ENCODE measurements at regions not wholly inside any gene's neighbourhood (a gene's known extent, or its start where the extent isn't known, plus 50 kb on each side); places are given as distances from the start of the nearest gene placed in this dataset.
A peak's percentile ranks its signal among the peaks of the same experiment; 100 is the strongest.

DNA sequence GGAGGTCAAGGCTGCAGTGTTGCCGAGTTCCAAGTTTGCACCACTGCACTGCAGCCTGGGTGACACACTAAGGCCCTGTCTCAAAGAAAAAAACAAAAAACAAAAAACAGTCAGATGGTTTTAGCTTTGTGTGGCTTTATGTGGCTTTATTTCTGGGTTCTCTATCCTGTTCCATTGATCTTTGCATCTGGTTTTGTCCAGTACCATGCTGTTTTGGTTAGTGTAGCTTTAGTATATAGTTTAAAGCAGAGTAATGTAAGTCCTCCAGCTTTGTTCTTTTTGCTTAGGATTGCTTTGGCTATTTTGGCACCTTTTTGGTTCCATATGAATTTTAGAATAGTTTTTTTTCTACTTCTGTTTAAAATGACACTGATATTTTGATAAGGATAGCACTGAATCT is 225.5 kb downstream of the HDGFL1 start:
- 100% methylated on average over 1 of the region's 1 CpG for WGBS (ENCODE audit: insufficient coverage, low lambda C conversion rate)
- H3K27ac ChIP-seq (ENCODE audit: low read length), result no peak overlapping the region

DNA sequence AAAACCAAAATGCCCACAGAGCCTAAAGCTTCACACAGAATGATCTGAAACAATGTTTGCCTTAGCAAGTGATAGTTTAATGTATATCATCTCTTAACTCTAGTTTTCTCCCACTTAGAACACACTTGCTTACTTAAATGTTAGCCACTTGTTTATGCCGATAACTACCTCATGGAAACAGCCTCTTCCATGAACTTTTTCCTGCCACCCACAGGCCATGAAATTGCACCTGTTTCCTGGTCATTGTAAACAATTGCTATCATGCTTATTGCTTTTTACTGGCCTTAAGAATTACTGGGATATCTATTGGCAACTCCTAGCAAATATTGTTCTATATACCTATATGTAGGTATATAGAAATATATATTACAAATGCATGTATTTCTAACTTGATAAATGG is 231.1 kb downstream of the HDGFL1 start:
- Histone ChIP-seq H3K4me3 (ENCODE audit: low read length) (no peak overlapping the region), H3K27ac (ENCODE audit: low read length) (no peak overlapping the region), H3K27me3 (ENCODE audit: control insufficient read depth, insufficient read depth, low read length) (no peaks in the 10 kb centered on the region), H3K36me3 (ENCODE audit: control insufficient read depth, insufficient read depth, low read length) (no peaks in the 10 kb centered on the region), H3K4me1 (ENCODE audit: control insufficient read depth, insufficient read depth, low read length) (no peaks in the 10 kb centered on the region), H3K9me3 (ENCODE audit: control insufficient read depth, low read depth, low read length) (no peaks in the 10 kb centered on the region)
- DNase-seq, result no peak
- WGBS (ENCODE audit: insufficient coverage, low lambda C conversion rate), result no CpG with 5 or more reads among the region's 1 CpG

More for the DNA sequence above, 225.5 kb downstream of the HDGFL1 start:
- Histone ChIP-seq H3K4me1 (ENCODE audit: control insufficient read depth, insufficient read depth, low read length) (no peaks in the 10 kb centered on the region), H3K27me3 (ENCODE audit: control insufficient read depth, insufficient read depth, low read length) (no peaks in the 10 kb centered on the region), H3K4me3 (ENCODE audit: low read length) (no peak overlapping the region), H3K36me3 (ENCODE audit: control insufficient read depth, insufficient read depth, low read length) (no peaks in the 10 kb centered on the region), H3K9me3 (ENCODE audit: control insufficient read depth, low read depth, low read length) (peaks cover 8% of the 10 kb centered on the region)
- DNase-seq, result no peak

- Histone ChIP-seq H3K4me1 (ENCODE audit: control insufficient read depth, insufficient read depth, low read length) (no peaks in the 10 kb centered on the region), H3K27me3 (ENCODE audit: control insufficient read depth, insufficient read depth, low read length) (no peaks in the 10 kb centered on the region), H3K27ac (ENCODE audit: low read length) (no peak overlapping the region), H3K36me3 (ENCODE audit: control insufficient read depth, insufficient read depth, low read length) (no peaks in the 10 kb centered on the region), H3K9me3 (ENCODE audit: control insufficient read depth, low read depth, low read length) (no peaks in the 10 kb centered on the region), H3K4me3 (ENCODE audit: low read length) (no peak overlapping the region)
- DNase-seq, result no peak
- 83% methylated on average over 1 of the region's 2 CpGs for WGBS (ENCODE audit: insufficient coverage, low lambda C conversion rate)
Measured at GRCh38 chr6:22801831-22802230, 232.5 kb downstream of the HDGFL1 start.

DNA sequence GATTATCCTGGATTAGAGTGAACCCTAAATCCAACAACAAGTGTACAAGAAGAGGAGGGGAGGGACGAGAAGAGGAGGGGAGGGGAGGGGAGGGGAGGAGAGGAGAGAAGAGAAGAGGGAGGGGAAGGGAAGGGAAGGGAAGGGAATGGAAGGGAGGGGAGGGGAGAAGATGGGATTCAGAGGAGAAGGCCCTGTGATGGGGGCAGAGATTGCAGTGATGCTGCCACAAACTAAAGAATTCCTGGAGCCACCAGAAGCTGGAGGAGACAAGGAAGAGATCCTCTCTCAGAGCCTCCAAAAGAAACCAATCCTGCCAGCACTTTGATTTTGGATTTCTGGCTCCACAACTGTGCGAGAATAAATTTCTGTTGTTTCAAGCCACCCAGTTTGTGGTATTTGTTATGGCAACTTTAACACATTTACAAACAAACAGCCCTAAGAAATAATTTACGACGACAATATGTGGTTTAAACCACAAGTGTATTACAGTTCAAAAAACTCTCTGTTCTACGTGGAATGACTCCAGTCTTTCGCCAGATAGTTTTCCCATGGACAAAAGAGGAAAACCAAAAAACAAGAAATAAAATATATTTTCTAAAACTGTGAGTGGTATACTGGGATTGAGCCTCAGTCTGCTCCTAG is 235.4 kb downstream of the HDGFL1 start:
- Histone ChIP-seq H3K36me3 (ENCODE audit: control insufficient read depth, insufficient read depth, low read length) (no peaks in the 10 kb centered on the region), H3K9me3 (ENCODE audit: control insufficient read depth, low read depth, low read length) (no peaks in the 10 kb centered on the region), H3K27ac (ENCODE audit: low read length) (no peak overlapping the region), H3K4me3 (ENCODE audit: low read length) (no peak overlapping the region), H3K27me3 (ENCODE audit: control insufficient read depth, insufficient read depth, low read length) (no peaks in the 10 kb centered on the region), H3K4me1 (ENCODE audit: control insufficient read depth, insufficient read depth, low read length) (peaks cover 6% of the 10 kb centered on the region)
- WGBS (ENCODE audit: insufficient coverage, low lambda C conversion rate), result 83% methylated on average over 4 of the region's 6 CpGs
- no peak for DNase-seq

DNA sequence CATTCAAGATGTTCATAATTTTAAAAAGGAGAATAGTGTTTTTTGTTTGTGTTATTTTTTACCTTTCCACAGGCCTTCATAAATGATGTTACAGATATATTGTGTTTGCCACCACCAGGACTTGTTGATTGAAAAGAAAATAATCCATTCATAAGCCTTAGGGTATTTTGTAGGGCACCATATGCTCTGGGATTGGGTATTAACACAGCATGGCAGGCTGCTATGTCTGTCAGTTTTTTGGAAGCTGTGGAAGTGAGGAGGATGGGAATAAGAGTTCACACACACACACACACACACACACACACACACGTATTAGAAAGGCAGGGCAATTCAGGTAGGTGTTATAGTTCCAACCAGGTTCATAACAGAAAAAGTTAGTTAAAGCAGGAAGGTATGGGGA is 237.9 kb downstream of the HDGFL1 start:
- no peaks in the 10 kb centered on the region for H3K27me3 ChIP-seq (ENCODE audit: control insufficient read depth, insufficient read depth, low read length)
- DNase-seq, result no peak
- no peaks in the 10 kb centered on the region for H3K36me3 ChIP-seq (ENCODE audit: control insufficient read depth, insufficient read depth, low read length)
- no peaks in the 10 kb centered on the region for H3K9me3 ChIP-seq (ENCODE audit: control insufficient read depth, low read depth, low read length)
- peaks cover 6% of the 10 kb centered on the region for H3K4me1 ChIP-seq (ENCODE audit: control insufficient read depth, insufficient read depth, low read length)
- no peak overlapping the region for H3K4me3 ChIP-seq (ENCODE audit: low read length)
- 80% methylated on average over 1 of the region's 1 CpG for WGBS (ENCODE audit: insufficient coverage, low lambda C conversion rate)
- no peak overlapping the region for H3K27ac ChIP-seq (ENCODE audit: low read length)

DNA sequence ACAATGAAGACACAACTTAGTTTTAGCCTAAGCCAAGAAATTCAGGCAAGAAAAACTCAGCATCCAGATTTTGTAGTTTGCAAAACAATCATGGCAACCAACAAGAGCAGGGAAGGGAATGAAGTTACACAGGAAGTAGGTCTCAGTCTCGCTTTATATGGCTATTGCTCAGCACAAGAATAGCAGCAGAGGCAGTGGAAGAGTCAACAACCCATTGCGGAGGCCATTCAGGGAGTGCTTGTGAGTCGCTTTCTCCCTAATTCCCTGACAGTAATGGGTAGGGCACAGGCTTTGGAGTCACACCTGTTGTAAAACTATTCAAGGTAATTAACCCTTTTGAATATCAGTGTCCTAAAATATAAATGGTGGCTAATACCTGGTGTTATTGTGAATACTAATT is 238.5 kb downstream of the HDGFL1 start:
- H3K9me3 ChIP-seq (ENCODE audit: control insufficient read depth, low read depth, low read length), result no peaks in the 10 kb centered on the region
- peaks cover 6% of the 10 kb centered on the region for H3K4me1 ChIP-seq (ENCODE audit: control insufficient read depth, insufficient read depth, low read length)
- no peak for DNase-seq
- H3K27me3 ChIP-seq (ENCODE audit: control insufficient read depth, insufficient read depth, low read length), result no peaks in the 10 kb centered on the region
- no peak overlapping the region for H3K27ac ChIP-seq (ENCODE audit: low read length)
- WGBS (ENCODE audit: insufficient coverage, low lambda C conversion rate), result no CpG with 5 or more reads among the region's 3 CpGs
- no peaks in the 10 kb centered on the region for H3K36me3 ChIP-seq (ENCODE audit: control insufficient read depth, insufficient read depth, low read length)
- no peak overlapping the region for H3K4me3 ChIP-seq (ENCODE audit: low read length)

- H3K27ac ChIP-seq (ENCODE audit: low read length), result no peak overlapping the region
- no peaks in the 10 kb centered on the region for H3K27me3 ChIP-seq (ENCODE audit: control insufficient read depth, insufficient read depth, low read length)
- H3K36me3 ChIP-seq (ENCODE audit: control insufficient read depth, insufficient read depth, low read length), result no peaks in the 10 kb centered on the region
- peaks cover 6% of the 10 kb centered on the region for H3K4me1 ChIP-seq (ENCODE audit: control insufficient read depth, insufficient read depth, low read length)
- no peak overlapping the region for H3K4me3 ChIP-seq (ENCODE audit: low read length)
- WGBS (ENCODE audit: insufficient coverage, low lambda C conversion rate), result no CpG with 5 or more reads among the region's 1 CpG
- no peak for DNase-seq
- no peaks in the 10 kb centered on the region for H3K9me3 ChIP-seq (ENCODE audit: control insufficient read depth, low read depth, low read length)
Measured at GRCh38 chr6:22808466-22808865, 239.1 kb downstream of the HDGFL1 start.

- H3K4me1 ChIP-seq (ENCODE audit: control insufficient read depth, insufficient read depth, low read length), result peaks cover 6% of the 10 kb centered on the region
- no peaks in the 10 kb centered on the region for H3K9me3 ChIP-seq (ENCODE audit: control insufficient read depth, low read depth, low read length)
- no peak overlapping the region for H3K4me3 ChIP-seq (ENCODE audit: low read length)
- no peaks in the 10 kb centered on the region for H3K27me3 ChIP-seq (ENCODE audit: control insufficient read depth, insufficient read depth, low read length)
- no peak for DNase-seq
- no peaks in the 10 kb centered on the region for H3K36me3 ChIP-seq (ENCODE audit: control insufficient read depth, insufficient read depth, low read length)
- no CpG with 5 or more reads among the region's 1 CpG for WGBS (ENCODE audit: insufficient coverage, low lambda C conversion rate)
- no peak overlapping the region for H3K27ac ChIP-seq (ENCODE audit: low read length)
Measured at GRCh38 chr6:22809370-22809769, 240.0 kb downstream of the HDGFL1 start.

DNA sequence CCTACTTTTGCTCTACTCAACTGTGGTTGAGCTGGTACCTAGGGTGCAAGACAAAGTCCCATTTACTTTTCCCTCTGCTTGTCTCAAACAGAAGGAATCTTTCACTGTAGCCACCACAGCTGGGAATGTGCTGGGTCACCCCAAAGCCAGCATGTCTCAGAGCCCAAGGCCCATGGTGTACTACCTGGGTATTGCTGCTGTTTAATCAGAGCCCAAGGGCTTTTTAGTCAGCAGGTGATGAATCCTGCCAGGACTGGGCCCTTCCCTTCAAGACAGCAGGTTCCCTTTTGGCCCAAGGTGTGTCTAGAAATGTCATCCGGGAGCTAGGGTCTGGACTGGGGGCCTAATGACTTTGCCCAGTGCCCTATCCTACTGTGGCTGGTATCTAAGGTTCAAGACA is 249.8 kb downstream of the HDGFL1 start:
- Histone ChIP-seq H3K27ac (ENCODE audit: low read length) (no peak overlapping the region), H3K27me3 (ENCODE audit: control insufficient read depth, insufficient read depth, low read length) (no peaks in the 10 kb centered on the region), H3K9me3 (ENCODE audit: control insufficient read depth, low read depth, low read length) (no peaks in the 10 kb centered on the region), H3K4me1 (ENCODE audit: control insufficient read depth, insufficient read depth, low read length) (no peaks in the 10 kb centered on the region), H3K4me3 (ENCODE audit: low read length) (no peak overlapping the region), H3K36me3 (ENCODE audit: control insufficient read depth, insufficient read depth, low read length) (no peaks in the 10 kb centered on the region)
- no peak for DNase-seq
- WGBS (ENCODE audit: insufficient coverage, low lambda C conversion rate), result no CpG with 5 or more reads among the region's 1 CpG

DNA sequence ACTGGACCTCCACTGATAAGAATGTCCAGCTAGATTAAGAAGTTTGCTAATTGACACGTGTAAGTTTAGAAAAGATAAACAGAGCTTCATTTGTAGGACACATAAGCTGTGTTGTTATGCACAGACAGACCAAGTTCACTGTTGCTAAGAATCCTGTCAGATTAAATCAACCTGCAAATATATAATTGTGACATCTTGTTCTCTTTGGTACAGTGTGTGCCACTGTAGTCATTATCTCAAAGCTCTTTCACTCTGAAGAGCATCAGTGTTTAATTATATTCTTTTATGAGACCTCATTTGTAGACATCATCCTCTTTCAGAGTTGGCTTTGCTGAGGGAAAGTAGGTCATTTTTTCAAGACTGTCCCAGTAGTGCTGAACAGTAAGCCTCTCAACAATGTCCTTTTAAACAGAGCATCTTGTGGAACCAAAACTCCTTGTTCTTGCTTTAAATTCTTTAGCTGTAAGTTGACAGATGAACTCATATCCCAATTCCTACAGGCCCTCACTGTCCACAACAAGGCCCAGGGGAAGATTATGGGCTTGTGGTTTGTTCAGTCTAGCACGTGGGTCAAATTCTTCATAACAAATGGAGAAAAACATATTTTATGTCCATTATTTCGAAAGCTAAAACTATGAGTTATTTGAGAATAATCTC is 252.4 kb downstream of the HDGFL1 start:
- no peak overlapping the region for H3K27ac ChIP-seq (ENCODE audit: low read length)
- H3K27me3 ChIP-seq (ENCODE audit: control insufficient read depth, insufficient read depth, low read length), result no peaks in the 10 kb centered on the region
- WGBS (ENCODE audit: insufficient coverage, low lambda C conversion rate), result 55% methylated on average over 2 of the region's 3 CpGs
- H3K36me3 ChIP-seq (ENCODE audit: control insufficient read depth, insufficient read depth, low read length), result no peaks in the 10 kb centered on the region
- H3K9me3 ChIP-seq (ENCODE audit: control insufficient read depth, low read depth, low read length), result no peaks in the 10 kb centered on the region
- no peak overlapping the region for H3K4me3 ChIP-seq (ENCODE audit: low read length)
- DNase-seq, result no peak
- H3K4me1 ChIP-seq (ENCODE audit: control insufficient read depth, insufficient read depth, low read length), result no peaks in the 10 kb centered on the region

DNA sequence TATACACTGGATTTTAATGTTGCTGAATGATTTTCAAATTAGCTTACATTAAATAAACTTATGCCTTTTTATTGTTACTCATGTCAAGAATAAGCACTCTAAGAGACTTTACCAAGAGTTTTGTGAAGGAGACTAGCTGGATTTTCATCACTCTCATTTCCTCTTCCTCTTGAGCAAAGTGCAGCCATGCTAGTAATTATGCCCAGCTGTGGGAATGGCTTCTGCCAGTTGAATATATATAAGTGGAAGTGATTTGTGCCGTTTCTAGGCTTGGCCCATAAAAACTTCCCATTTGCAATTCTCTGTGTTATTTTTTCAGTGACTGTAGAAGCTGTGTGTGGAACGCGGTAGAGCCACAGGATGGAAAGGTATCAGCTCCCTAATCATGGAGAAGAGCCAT is 255.8 kb downstream of the HDGFL1 start:
- DNase-seq, result peak in 1 of 2 donors; percentile 20
- no peak overlapping the region for H3K27ac ChIP-seq (ENCODE audit: low read length)
- H3K4me1 ChIP-seq (ENCODE audit: control insufficient read depth, insufficient read depth, low read length), result peaks cover 15% of the 10 kb centered on the region
- H3K9me3 ChIP-seq (ENCODE audit: control insufficient read depth, low read depth, low read length), result no peaks in the 10 kb centered on the region
- no peak overlapping the region for H3K4me3 ChIP-seq (ENCODE audit: low read length)
- no peaks in the 10 kb centered on the region for H3K36me3 ChIP-seq (ENCODE audit: control insufficient read depth, insufficient read depth, low read length)
- WGBS (ENCODE audit: insufficient coverage, low lambda C conversion rate), result no CpG with 5 or more reads among the region's 3 CpGs
- H3K27me3 ChIP-seq (ENCODE audit: control insufficient read depth, insufficient read depth, low read length), result no peaks in the 10 kb centered on the region

Data from large intestine (tissue), 3 donors.